GM12865 (cell line): ENCODE measurements at regions not wholly inside any gene's neighbourhood (a gene's known extent, or its start where the extent isn't known, plus 50 kb on each side); places are given as distances from the start of the nearest gene placed in this dataset.

Experiments used
- DNase-seq: peaks from one replicate; pipeline ENCODE4 v3.0.0; 2010; ENCODE audit warnings: low read depth
- H3K4me3 ChIP-seq: 2 replicates; pipeline ENCODE4 v1.5.1; 2011; ENCODE audit warnings: mild to moderate bottlenecking, low read depth, low read length, control low read depth
- TF ChIP-seq, protein P1 (sequence below): IDR thresholded peaks from 2 replicates; pipeline ENCODE4 v1.5.1; 2011; ENCODE audit warnings: low read length, control low read depth, low read depth, inconsistent platforms; ENCODE audit not compliant: insufficient read depth; ENCODE audit errors: missing control alignments

DNA sequence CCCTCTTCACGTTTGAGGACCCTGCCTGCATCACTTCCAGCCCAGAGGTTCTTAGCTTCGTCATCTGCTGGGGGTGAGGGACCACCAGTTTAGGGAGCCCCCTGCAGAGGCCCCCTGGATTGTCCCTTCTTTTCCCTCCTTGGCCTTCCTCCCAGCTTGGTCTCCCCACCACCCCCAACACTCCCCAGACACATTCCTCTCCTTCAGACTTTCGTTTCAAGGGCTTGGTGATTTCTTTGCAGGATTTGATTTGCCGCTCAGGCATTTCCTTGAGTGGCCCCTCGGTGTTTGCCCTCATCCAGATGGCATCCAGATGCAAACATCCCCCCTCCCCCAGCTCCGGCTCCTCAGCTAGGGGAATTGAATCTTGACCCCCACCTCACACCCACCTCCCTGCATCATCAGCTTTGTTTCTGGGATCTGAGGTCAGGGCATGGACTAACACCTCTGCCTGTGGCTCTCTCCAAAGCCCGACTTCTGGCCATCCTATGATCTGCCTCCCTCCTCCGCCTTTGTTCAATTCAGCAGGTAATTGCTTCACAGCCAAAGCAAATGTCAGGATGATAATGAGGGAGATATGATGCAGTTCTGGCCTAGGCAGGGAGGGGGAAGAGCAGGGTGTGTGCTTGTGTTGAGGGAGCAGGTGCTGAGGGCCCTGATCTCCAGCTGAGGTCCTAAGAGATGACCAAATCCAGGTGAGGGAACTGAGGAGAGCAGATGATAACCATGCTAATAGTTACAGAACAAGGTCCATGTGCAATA is 141.5 kb downstream of the VEGFA start:
- no peak for DNase-seq
- no peak overlapping the region for H3K4me3 ChIP-seq
- TF ChIP-seq, protein P1, sequence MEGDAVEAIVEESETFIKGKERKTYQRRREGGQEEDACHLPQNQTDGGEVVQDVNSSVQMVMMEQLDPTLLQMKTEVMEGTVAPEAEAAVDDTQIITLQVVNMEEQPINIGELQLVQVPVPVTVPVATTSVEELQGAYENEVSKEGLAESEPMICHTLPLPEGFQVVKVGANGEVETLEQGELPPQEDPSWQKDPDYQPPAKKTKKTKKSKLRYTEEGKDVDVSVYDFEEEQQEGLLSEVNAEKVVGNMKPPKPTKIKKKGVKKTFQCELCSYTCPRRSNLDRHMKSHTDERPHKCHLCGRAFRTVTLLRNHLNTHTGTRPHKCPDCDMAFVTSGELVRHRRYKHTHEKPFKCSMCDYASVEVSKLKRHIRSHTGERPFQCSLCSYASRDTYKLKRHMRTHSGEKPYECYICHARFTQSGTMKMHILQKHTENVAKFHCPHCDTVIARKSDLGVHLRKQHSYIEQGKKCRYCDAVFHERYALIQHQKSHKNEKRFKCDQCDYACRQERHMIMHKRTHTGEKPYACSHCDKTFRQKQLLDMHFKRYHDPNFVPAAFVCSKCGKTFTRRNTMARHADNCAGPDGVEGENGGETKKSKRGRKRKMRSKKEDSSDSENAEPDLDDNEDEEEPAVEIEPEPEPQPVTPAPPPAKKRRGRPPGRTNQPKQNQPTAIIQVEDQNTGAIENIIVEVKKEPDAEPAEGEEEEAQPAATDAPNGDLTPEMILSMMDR, result no peak

GRCh38 chr6:43910638-43911353 is 140.8 kb downstream of the VEGFA start:
- no peak overlapping the region for H3K4me3 ChIP-seq
- no peak for DNase-seq
- TF ChIP-seq, protein P1, result no peak

DNA sequence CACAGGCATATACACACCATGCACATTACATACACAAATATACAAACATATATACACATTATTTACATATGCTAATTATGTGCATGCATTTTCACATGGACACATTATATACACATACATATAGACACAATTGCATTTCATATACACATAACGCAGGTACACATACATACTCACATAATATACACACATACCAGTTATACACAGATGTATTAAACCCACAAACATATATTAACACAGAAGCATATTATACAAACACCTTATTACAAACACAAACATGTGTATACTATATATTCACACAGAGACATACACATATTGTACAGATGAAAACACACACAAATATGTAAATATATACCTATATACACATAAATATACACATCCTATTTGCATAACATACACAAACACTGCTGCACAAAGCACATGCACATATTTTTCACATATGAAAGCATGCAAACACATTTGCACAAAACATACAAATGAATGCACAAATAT is 140.2 kb downstream of the VEGFA start:
- no peak for DNase-seq
- TF ChIP-seq, protein P1, result no peak
- H3K4me3 ChIP-seq, result no peak overlapping the region

GRCh38 chr6:43909474-43910148 is 139.6 kb downstream of the VEGFA start:
- TF ChIP-seq, protein P1, result no peak
- no peak overlapping the region for H3K4me3 ChIP-seq
- no peak for DNase-seq

- TF ChIP-seq, protein P1, result no peak
- H3K4me3 ChIP-seq, result no peak overlapping the region
- DNase-seq, result no peak
Measured at GRCh38 chr6:43907789-43908472, 137.9 kb downstream of the VEGFA start.

DNA sequence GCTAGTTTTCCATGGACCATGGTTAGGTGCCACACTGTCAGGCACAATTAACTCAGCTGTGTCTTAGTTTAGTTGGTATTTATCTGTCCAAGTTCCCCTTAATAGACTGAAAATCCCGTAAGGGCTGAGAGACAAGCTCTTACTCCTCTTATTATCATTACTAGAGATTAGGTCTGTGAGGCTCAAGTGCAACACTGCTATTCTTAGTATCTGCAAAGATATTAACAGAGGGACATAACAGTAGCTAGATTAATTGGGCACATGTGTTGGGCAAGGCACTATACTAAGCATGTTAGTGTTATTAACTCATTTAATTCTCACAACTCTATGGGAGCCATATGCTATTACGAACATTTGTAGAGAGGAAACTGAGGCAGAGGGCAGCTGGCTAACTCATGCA is 137.3 kb downstream of the VEGFA start:
- no peak for DNase-seq
- TF ChIP-seq, protein P1, result no peak
- no peak overlapping the region for H3K4me3 ChIP-seq
